ENCODE measurements at regions not wholly inside any gene's neighbourhood (a gene's known extent, or its start where the extent isn't known, plus 50 kb on each side); places are given as distances from the start of the nearest gene placed in this dataset.

DNA sequence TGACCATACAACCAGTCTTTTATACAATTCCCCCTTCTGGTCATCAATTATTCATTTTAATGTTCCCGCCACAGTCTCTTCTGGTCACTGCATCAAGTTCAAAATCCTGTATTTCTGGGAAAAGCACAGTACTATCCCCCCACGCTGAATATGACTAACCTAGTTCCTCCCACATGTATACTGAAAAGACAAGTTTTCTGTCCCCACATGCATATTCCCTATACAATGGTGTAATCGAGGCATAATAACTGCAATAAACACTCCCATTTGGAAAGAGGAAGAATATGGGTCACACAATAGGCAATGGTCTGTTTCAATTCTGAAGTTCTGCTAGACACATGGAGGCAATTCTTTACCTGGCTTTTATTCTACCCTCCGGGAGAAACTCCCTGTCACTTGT lies 344.9 kb downstream of the EFNA5 start:
- DNase-seq = no peak

DNA sequence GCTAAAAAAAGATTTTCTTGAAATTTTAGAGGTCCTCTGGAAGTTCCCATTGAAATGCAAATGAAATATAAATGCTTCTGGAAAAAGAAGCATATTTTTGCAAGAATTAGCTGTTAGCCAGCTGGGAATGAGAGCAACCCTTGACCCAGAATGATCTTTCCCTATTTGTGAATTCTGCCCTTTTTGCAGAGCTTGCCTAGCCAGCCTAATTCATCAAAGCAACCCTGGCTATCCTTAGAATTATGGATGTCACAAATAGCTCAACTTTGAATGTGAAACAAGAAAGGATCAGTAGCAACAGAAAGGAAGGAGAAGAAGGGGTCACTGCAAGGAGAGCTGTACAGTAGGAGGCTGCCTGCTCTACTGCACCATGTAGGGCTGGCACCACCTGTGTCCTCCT lies 345.9 kb downstream of the EFNA5 start:
- DNase-seq = no peak

DNA sequence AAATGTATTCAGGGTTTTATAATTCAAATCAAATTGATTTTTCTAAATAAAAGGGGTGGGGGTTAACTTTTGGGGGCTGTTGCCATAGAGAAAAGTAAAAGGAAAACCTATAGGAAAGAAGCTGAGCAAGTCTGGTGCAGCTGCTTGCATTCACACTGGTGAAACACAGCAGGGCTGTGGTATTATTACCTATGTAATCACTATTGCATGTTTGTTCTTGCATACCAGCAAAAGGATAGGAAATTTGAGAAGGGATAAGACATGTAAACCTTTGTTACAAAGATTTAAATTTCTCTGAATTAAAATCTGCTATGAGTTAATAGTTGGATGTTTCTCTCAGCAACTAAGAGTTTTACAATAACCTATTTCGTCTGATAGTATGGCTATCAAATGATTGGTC lies 346.7 kb downstream of the EFNA5 start:
- DNase-seq = no peak

DNA sequence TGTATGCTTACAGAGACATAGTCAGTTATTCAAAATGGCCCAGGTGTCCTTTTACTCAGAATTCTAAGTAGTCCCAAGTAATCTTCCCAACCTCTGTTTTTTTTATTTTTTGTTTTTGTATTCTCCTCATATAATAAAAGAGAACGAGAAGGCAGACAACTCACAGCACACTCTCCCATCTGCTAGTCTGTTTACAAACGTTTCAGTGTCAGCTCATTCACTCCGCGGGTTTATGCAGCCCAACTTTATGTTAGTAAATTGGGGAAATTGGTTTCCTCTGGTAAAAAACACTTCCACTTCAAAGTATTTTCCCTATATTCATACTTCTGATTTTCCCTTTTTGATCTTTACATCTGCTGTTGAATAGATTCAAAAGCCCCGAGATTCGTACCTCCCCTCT lies 347.2 kb downstream of the EFNA5 start:
- DNase-seq = no peak

DNA sequence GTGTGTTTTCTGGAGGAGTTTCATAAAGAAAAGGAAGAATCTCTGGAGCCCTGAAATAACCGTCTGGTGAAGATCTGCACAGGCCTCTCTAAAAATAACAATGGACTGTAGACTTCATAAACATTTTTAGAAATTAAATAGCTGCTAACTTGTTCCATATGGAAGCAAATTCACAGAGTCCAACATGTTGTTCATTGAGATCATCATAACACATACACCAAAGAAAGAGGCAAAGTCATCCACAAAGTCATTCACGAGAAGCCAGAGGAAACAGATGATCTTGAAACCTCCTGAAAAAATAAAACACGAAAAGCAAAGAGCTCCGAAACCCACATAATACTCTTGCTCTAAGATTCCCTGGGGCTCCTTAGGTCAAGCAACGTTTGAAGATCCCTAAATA lies 347.8 kb downstream of the EFNA5 start:
- peak; percentile 56 for DNase-seq

DNA sequence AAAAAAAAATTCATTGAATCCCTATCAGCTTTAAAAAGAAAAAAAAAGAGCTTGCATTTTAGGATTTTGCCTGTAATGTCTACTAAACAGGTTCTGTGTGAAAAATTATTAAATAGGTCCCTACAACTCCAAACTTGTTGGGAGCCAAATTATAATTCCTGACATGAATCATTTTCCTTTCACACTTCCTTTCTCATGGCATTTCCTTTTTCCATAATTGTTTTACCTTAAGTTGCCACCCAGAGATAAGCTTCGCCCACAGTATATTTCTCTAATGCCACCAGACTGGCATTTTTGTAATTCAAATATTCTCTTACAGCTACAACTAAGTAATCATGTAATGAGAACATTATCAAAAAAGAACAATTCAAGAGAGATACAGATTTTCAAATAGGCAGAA lies 348.8 kb downstream of the EFNA5 start:
- DNase-seq = no peak

DNA sequence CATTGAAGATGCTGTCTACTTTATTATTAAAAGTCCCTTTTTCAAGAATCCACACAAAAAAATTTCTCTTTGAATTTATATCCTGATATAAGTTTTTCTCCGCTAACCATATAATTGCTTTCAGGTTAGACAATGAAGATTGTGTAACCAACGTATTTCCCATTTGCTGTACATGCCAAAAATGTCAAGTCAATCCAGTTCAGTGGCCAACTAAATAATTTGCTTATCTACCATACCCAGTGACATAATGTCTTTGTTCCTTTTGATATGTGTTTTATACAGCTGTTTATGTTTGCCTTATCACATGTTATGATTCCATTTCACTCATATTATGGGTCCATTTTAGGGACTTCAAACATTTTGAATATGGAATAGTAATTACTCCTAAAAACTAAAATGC lies 349.9 kb downstream of the EFNA5 start:
- DNase-seq = no peak

DNA sequence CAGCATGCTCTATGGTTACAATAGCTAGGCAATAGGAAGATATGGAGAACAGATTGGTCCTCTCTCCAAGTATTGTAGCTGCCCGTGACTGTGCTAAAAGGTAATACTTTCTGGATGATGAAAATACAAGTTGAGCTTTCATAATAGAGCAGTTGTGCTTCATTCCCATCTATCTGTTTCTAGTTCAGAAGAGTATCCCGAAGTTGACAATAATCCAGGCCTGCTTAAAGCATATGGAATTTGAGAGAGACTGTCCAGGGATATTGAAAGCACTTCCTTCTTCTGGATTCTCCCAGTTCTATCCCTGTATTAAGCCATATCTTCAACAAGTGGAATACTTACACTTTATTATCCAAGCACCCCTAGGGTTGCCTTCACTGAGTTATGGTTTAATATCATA lies 350.4 kb downstream of the EFNA5 start:
- no peak for DNase-seq

DNA sequence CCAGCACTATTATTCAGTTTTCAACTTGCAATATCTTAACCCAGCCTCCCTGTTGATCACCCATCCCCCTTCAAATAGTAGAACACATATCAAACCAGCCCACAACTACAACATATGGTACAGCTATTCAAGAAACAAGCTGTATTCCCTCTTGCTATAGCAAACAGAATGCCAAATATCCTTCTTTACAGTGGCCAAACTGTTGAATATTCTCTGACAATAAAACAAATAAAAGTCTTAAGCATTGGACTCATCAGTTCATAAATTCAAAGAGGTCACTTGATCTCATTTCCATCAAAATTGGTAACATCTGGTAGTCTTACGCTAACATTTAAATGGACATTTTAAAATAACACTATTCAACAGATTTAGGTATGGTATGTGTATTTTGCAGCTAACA lies 350.8 kb downstream of the EFNA5 start:
- DNase-seq = no peak

DNA sequence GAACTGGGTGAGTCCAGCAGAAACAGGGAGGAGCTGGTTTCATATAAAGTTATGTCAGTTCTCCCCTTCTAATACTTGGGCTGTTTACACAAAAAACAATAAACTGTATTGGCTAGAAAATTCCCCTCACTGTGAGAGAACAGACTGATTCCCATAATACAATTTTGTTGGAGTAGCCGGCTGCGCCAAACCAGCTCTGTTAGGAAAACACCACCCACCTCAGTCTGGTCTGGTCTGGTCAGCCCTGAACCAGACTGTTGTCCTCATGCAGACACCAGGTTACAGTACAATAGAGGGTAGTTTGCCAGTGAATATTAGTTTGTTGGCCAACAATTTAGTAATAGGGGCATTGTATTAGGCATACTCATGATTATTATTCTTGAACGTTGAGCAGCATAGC lies 356.4 kb downstream of the EFNA5 start:
- no peak for DNase-seq

DNA sequence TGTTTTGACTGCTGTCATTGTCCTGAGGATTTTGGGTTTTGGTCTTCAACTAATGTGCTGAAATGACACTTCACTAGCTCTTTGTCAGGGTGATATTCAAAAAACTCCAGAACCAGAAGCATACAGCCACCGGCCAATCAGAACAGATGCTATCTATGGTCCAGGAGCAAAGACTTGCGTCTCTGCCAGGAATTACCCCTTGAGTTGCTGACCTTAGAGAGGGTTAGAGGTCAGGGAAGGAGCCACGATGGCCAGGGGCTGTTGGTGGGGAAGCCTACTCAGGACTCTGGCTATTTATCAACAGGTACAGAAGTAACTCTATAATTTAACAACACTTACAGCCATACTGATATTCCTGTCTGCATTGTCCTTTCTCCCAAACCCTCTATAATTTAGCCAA lies 356.8 kb downstream of the EFNA5 start:
- no peak for DNase-seq

DNA sequence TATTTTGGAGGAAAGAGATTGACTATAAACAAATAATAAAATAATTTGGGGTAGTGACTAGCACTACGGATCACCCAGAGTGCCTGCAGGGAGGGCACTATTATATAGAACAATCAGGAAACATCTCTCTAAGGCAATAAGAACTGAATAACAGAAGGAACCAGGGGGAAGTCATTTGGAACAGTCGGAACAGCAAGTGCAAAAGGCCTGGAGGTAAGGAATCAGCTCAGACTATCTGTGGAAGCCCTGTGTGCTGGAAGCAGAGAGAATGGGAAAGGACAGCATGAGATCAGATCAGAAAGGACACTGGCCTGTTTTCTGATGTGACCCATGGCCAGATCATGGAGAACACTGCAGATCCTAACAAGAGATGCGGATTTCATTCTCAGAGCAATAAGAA lies 357.6 kb downstream of the EFNA5 start:
- no peak for DNase-seq

DNA sequence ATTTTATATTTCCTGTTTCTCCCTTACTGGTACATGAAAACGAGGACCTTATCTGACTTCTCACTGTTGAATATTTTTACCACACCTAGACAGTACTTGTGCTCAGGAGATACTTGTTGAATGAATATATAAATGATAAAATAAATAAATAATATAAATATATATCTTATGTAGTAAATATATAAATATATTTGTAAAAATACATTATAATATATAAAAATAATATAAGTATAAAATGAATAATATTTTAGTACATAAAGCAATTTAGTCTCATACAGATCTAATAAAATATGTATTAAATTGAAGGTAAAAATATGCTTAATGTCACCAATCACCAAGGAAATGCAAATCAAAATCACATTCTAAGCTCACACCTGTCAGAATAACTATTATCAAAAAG lies 360.6 kb downstream of the EFNA5 start:
- DNase-seq = no peak

DNA sequence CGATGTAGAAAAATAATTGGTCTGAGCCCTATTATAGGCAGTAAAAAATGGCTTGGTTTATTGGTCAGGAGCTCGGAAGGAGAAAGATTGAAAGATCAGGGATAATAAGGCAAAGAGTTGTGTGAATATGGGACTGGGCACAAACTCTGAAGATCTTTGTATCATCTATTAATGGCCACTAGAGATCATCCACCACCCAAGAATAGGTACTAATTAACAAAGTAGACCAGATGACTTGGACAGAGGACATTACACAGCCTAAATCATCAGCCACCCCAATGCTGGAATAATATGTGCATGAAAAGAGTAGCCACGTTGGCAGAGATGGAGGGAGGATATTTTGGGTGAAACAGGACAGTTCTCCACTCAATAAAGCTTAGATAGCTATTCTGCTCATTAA lies 364.1 kb downstream of the EFNA5 start:
- no peak for DNase-seq

DNA sequence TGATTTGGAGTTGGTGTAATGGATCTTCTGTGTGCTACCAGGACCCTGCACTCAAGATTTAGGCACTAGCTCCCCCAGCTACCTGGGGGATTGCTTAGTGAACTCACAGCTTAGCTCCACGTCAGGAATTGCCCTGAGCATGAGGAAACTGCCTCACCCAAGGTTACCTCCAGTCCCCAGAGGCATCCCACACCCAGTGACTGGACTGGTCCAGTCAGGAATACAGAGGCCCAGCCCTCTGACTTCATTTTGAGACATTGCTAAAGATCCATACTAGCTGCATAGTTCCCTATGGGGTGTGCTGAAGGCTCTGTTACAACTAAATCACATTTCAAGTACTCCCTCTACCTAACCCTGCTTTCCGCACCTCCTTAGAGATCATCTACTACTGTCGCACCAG lies 364.7 kb downstream of the EFNA5 start:
- no peak for DNase-seq

DNA sequence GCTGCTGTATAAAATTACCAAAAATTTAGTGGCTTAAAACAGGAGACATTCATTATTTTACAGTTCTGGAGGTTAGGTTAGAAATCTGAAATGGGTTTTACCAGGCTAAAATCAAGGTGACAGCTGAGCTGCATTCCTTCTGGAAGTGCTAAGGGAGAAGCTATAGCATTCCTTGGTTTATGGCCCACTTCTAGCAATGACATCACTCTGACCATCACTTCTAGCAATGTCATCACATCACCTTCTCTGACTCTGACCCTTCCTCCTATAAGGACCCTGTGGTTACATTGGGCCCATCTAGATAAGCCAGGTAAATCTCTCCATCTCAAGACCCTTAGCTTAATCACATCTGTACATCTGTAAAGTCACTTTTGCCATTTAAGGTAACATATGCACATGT lies 366.1 kb downstream of the EFNA5 start:
- no peak for DNase-seq

DNA sequence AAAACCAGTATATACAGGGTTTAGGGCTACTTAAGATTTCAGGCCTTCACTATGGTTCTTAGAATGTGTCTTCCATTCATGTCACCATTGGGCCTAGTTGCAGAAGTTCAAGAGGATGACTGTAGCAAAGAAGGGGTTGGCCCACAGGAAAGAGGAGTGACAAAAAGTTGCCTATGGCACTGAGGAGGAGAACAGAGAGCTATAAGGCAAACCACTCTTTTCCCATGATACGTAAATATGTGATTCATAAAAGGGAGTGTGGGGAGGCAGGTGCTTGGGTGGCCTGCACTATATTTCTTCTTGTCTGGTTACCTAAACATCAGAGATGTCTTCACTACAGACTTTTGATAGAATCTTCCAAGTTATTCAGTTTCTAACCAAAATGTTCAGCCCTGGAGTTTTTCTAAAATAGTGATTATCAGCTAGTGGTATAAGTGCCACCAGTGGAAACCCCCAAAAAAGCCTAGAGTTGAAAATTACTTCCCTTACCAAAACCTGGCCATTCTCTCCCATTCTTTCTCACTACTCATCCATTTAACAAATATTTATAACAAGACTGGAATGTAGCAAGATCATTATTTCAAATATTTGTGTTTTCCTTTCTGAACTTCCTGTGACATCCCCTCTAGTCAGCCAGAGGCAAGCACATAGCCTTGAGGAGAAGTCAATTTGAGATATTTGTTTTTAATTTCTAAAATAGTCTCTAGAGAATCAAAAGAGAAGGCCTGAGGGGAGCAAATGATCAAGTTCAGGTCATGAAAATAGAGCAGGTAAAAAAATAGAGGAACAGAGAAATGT lies 367.4 kb downstream of the EFNA5 start:
- DNase-seq = no peak

DNA sequence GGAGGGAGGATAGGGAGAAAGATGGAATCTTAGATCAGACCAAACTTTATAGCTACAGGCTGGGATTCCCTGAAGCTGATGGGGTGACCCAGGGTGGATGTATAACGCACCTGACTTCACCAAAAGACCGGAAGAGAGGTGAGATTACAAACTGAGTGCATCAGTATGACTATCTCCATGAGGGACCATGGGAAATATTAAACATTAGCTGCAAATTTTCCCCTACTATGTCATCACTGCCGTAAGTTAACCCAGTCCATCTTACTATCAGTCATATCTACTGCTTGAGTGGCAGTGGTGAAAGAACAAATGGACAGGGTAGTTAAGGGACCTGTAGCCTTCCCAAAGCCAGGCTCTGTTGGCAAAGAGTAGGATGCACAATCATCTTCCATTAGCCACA lies 368.3 kb downstream of the EFNA5 start:
- no peak for DNase-seq

DNA sequence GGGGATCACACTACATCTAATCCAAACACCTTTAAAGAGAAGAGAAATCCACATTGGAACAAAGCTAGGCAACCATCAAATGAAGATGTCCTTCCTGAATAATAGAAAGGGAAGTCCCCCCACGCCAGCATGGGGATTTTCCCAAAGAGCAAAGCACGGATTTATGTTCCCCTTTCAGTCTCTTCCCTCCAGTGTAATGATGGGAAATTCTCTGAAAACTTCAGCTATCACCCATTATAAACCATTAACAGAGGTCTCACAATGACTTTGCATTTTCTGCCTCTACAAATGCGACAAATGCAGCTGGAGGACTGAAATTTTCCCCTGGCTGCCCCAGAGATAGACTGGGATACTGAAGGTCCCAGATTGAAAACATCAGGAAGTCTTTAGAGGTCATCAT lies 368.7 kb downstream of the EFNA5 start:
- no peak for DNase-seq

DNA sequence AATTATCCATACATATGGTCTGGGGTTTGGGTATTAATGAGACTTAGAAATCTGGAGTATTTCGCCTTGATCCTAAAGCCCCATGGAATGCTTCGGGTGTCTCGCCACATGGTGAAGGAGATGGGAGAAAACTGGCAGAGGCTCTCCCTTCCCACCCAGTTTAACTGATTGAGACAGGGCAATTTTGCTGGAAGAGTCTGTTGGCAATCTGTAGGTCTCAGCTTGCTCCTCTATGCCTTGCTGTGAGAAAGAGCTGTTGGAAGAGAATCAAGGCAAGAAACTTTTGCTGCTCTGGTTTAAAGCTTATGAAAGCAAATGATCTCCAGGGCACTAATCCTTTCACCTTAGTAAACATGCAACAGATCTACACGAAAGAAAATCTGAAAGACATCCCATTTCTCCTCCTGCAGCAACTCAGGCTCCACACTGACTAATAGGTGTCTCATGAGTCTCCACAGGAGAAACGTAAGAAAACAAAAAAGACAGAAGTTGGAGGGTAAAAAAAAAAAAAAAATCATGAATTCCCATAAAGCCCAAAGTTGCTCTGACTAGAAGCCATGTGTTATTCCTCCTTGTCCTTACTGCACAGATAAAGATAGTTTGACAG lies 369.9 kb downstream of the EFNA5 start:
- no peak for DNase-seq

DNA sequence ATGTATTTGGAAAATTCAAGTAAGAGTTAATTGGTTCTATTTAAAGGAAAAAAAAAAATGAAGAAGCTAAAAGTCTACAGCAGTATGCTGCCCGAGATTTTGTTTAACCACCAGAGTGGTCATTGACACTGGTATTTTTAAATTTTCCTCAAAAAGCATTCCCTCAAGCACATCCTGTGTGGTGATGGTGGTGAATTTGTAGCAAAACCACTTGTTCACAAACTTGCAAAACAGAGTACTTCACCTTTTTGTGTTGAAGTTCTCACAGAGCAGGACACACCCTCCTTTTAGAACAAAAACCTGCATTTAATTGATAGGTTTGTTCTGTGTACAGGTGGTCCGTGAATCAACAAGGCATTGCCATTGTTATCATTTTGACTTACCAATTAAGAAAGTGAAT lies 374.2 kb downstream of the EFNA5 start:
- DNase-seq = no peak

DNA sequence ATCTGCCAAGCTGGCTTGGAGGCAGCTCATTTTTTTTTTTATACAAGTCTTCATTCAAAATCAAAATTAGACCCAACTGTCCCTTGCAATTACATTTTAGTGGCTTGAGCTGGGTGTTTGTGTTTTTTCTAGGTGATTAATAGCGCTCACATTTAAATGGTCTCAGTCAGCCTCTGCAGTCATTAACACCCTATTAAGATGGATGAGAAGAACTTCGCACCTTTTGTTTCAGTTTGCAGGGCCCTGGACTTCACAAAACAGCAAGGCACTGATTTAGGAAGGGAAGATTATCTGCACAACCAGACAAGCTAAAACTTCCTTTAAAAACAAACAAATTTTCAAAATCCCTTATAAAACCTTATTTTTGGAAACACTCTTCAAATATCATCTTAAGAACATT lies 374.8 kb downstream of the EFNA5 start:
- no peak for DNase-seq

DNA sequence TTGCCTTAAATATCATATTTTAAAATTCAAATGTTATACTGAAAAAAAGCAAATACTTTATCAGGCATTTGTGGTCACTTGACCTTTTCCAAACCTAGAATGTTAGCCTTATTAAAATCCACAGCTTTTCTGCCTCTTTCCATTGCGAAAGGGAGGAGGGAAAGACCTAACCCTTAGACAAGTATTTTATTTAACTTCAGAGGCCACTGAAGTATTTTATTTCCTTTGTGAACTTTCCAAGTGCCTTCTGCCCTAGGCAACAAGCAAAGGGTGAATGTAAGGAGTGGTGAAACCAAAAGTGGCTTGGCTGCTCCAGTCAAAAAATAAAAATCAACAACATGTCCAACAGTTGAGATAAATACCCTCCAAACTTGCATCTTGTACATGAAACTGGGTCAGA lies 376.1 kb downstream of the EFNA5 start:
- no peak for DNase-seq

DNA sequence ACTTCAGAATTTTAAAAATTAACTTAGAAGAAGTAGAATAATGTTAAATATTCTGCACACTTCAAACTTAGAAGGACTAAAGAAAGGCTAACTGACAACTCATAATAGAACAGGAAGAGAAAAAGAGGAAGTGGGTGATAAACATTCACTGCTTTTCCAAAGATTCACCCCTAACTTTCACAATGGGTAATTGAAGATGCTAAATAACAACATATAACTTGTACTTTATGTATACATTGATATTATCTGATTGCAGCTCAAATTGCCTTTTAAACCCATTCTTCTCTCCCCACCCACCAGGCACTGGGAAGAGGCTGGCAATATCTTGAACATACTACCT lies 376.6 kb downstream of the EFNA5 start:
- DNase-seq = no peak

DNA sequence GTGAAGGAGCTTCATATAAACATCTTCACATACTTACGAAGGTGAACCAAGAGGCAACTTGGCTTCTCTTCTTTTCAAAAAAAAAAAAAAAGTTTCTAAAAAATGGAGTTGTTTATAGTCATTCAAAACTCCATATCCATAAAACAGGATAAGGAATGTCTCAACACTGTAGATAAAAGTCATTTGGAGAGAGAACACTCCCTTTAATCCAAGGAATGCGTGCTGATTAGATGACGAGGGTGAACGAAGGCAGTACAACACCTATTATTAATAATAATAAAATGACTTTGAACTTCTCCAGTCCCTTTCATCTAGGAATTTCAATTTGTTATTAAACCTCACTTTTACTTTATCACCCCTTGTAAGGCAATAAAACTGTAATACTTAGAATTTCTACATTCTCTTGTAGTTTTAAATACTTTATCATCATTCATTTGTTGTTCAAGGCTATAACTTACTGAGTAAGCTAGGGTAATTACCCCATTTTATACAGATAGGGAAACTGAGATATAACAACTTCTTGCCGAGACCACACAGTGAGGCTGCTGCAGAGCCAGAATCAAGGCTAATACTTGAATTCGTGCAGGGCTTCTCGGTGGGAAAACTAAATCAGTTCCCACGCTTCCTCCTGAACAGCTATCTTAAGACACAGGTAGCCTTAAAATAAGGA lies 377.1 kb downstream of the EFNA5 start:
- DNase-seq = no peak

Measured in eye (tissue), 1 donor.